ENCODE measurements at regions not wholly inside any gene's neighbourhood (a gene's known extent, or its start where the extent isn't known, plus 50 kb on each side); places are given as distances from the start of the nearest gene placed in this dataset.

DNA sequence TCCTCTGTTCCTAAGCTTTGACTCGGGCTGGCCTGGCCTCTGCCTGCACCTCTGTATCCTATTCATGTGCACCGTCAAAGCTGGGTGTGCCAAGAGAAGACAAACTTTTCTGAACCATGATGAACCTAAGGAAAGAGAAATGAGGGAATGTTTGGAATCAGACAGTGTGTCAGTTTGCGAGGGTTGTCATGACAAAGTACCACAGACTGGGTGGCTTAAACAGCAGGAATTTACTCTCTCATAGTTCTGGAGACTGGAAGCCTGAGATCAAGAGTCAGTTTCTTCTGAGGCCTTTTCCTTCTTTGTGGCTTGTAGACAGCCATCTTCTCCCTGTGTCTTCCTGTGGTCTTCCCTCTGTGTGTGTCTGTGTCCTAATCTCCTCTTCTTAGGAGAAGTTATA, 129.0 kb downstream of the KATNIP start:
- TF ChIP-seq POLR2AphosphoS5 (IDR thresholded peaks at IDR 0.05) (no peak), POLR2A (IDR thresholded peaks at IDR 0.05) (no peak)
- TF ChIP-seq, protein P1, sequence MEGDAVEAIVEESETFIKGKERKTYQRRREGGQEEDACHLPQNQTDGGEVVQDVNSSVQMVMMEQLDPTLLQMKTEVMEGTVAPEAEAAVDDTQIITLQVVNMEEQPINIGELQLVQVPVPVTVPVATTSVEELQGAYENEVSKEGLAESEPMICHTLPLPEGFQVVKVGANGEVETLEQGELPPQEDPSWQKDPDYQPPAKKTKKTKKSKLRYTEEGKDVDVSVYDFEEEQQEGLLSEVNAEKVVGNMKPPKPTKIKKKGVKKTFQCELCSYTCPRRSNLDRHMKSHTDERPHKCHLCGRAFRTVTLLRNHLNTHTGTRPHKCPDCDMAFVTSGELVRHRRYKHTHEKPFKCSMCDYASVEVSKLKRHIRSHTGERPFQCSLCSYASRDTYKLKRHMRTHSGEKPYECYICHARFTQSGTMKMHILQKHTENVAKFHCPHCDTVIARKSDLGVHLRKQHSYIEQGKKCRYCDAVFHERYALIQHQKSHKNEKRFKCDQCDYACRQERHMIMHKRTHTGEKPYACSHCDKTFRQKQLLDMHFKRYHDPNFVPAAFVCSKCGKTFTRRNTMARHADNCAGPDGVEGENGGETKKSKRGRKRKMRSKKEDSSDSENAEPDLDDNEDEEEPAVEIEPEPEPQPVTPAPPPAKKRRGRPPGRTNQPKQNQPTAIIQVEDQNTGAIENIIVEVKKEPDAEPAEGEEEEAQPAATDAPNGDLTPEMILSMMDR (IDR thresholded peaks at IDR 0.05): no peak
